DND-41 (cell line): ENCODE measurements at regions not wholly inside any gene's neighbourhood (a gene's known extent, or its start where the extent isn't known, plus 50 kb on each side); places are given as distances from the start of the nearest gene placed in this dataset.

Source experiments
- ATAC-seq: fragments of 200-7000 bp; cut with Tn5 transposase; 3 replicates; pipeline ENCODE4 v1.9.1; 2021; ENCODE audit warnings: low read depth; ENCODE audit not compliant: insufficient read depth
- DNase-seq: peaks from one replicate; pipeline ENCODE4 v3.0.0-alpha.2; 2020
- H2AFZ ChIP-seq: 2 replicates; pipeline ENCODE4 v1.6.0; 2012; ENCODE audit warnings: low read depth, low read length
- H3K27ac ChIP-seq: 2 replicates; pipeline ENCODE4 v1.5.1; 2012; ENCODE audit warnings: low read length, inconsistent platforms
- H3K27me3 ChIP-seq: fragments of 200-600 bp; sonication (generic); 2 replicates; pipeline ENCODE4 v1.6.0; 2012; ENCODE audit warnings: low read length, mild to moderate bottlenecking, inconsistent platforms; ENCODE audit not compliant: insufficient read depth, poor library complexity
- H3K36me3 ChIP-seq: 2 replicates; pipeline ENCODE4 v1.5.1; 2012; ENCODE audit warnings: low read length, inconsistent platforms; ENCODE audit not compliant: insufficient read depth
- H3K4me1 ChIP-seq: 2 replicates; pipeline ENCODE4 v1.5.1; 2012; ENCODE audit warnings: mild to moderate bottlenecking, low read length; ENCODE audit not compliant: insufficient read depth
- H3K4me2 ChIP-seq: 2 replicates; pipeline ENCODE4 v1.6.0; 2012; ENCODE audit warnings: mild to moderate bottlenecking, moderate library complexity, low read length, inconsistent platforms; ENCODE audit not compliant: insufficient read depth
- H3K4me3 ChIP-seq, 2 experiments: fragments of 200-600 bp in 1 of 2; shearing (Covaris generic) in 1 of 2; 2 replicates each; pipeline ENCODE4 v1.5.1; 2012 to 2016; ENCODE audit warnings: inconsistent platforms in 2 of 2, low read length in 2 of 2, mild to moderate bottlenecking in 2 of 2, low read depth in 1 of 2, moderate library complexity in 1 of 2
- H3K79me2 ChIP-seq: 2 replicates; pipeline ENCODE4 v1.6.0; 2012; ENCODE audit warnings: low read length, inconsistent platforms; ENCODE audit not compliant: insufficient read depth
- H3K9ac ChIP-seq: 2 replicates; pipeline ENCODE4 v1.6.0; 2012; ENCODE audit warnings: low read depth, mild to moderate bottlenecking, inconsistent platforms, low read length, moderate library complexity
- H3K9me3 ChIP-seq: 2 replicates; pipeline ENCODE4 v1.5.1; 2012; ENCODE audit warnings: low read length, moderate library complexity, mild to moderate bottlenecking, inconsistent platforms; ENCODE audit not compliant: insufficient read depth, severe bottlenecking
- H4K20me1 ChIP-seq: 2 replicates; pipeline ENCODE4 v1.6.0; 2012; ENCODE audit warnings: low read length; ENCODE audit not compliant: insufficient read depth
- CTCF ChIP-seq: IDR thresholded peaks from 2 replicates; pipeline ENCODE4 v1.5.1; 2012; ENCODE audit warnings: borderline replicate concordance, low read length, moderate library complexity, mild to moderate bottlenecking; ENCODE audit not compliant: poor library complexity, severe bottlenecking; ENCODE audit errors: extremely low read depth
- EZH2 ChIP-seq: IDR thresholded peaks from 3 replicates; pipeline ENCODE4 v1.6.1; 2012; ENCODE audit warnings: borderline replicate concordance, low read depth, mild to moderate bottlenecking, moderate library complexity, low read length, inconsistent platforms; ENCODE audit not compliant: severe bottlenecking

GRCh38 chr12:19997656-19998400 is 370.5 kb upstream of the PDE3A start:
- no peaks in the 10 kb centered on the region for H3K9me3 ChIP-seq
- DNase-seq (no peak), ATAC-seq (no peak)
- H3K27me3 ChIP-seq: no peaks in the 10 kb centered on the region
- no peaks in the 10 kb centered on the region for H3K4me1 ChIP-seq
- no peak overlapping the region for H2AFZ ChIP-seq
- no peak overlapping the region for H3K4me3 ChIP-seq
- no peak overlapping the region for H3K4me2 ChIP-seq
- TF ChIP-seq CTCF (no peak), EZH2 (no peak)
- H3K79me2 ChIP-seq: no peaks in the 10 kb centered on the region
- no peak overlapping the region for H3K27ac ChIP-seq
- H3K9ac ChIP-seq: no peak overlapping the region
- H4K20me1 ChIP-seq: no peaks in the 10 kb centered on the region
- no peaks in the 10 kb centered on the region for H3K36me3 ChIP-seq

DNA sequence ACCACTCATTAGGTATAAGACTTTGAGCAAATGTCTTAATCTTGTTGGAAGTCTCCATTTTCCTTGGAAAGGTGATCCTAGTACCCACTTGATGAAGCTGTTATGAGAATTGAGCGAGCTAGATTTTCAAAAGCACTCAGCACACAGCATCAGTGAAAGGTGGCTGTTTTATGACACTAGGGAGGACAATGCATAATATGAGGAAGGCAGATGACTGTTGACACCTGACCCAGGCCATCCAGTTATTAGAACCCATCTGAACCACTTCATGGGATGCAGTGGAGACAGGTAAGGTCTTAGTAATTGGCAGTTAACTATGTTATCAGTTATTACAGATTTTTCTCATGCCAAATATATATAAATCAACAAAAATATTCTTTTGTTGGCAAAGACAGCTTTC is 369.9 kb upstream of the PDE3A start:
- no peaks in the 10 kb centered on the region for H3K9me3 ChIP-seq
- no peaks in the 10 kb centered on the region for H3K27me3 ChIP-seq
- no peak overlapping the region for H3K4me2 ChIP-seq
- H3K9ac ChIP-seq: no peak overlapping the region
- no peaks in the 10 kb centered on the region for H3K36me3 ChIP-seq
- no peaks in the 10 kb centered on the region for H3K79me2 ChIP-seq
- no peak overlapping the region for H3K4me3 ChIP-seq
- no peak for TF ChIP-seq EZH2
- TF ChIP-seq CTCF: no peak
- ATAC-seq: no peak
- no peak overlapping the region for H3K27ac ChIP-seq
- DNase-seq: no peak
- no peaks in the 10 kb centered on the region for H4K20me1 ChIP-seq
- no peak overlapping the region for H2AFZ ChIP-seq
- H3K4me1 ChIP-seq: no peaks in the 10 kb centered on the region

DNA sequence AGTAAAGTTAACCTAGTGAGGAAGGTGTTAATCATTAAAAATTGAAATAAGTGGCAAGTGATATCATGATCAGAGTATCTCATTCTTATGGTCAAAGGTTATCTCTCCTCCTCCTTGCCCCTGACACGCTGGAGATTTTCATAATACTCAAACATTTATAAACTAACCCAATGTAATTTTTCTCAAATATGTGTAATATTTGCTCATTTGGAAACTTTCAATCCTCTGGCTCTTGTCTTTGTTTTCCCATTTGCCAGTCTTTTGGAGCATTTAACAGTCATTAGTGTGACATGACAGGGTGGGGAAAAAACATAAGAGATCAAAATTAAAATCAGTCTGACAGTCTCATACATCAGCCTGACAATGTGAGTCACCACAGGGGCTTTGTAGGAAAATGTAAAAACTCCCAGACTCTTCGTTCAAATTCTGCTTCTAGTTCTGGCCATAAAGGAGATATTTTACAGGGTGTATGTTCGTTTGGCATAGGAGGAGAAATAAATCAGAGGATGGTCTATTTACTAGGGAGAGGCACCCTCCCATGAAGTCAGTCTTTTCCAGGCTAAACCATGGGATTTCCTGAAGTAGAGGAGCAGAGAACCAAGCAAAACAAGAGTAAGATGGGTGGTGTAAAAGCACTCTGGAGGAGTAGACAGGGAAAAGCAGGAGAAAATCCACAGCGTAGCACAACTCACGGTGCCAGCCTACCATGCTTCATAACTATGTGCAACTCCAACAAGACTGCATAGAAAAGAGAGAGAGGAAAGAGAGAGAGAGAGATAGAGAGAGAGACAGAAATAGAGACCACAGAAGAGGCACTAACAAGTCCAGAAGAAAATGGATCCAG is 369.2 kb upstream of the PDE3A start:
- Histone ChIP-seq H3K4me1 (no peaks in the 10 kb centered on the region), H4K20me1 (no peaks in the 10 kb centered on the region), H2AFZ (no peak overlapping the region), H3K9ac (no peak overlapping the region), H3K27ac (no peak overlapping the region), H3K27me3 (no peaks in the 10 kb centered on the region), H3K79me2 (no peaks in the 10 kb centered on the region), H3K9me3 (no peaks in the 10 kb centered on the region), H3K4me3 (no peak overlapping the region), H3K4me2 (no peak overlapping the region), H3K36me3 (no peaks in the 10 kb centered on the region)
- no peak for TF ChIP-seq CTCF
- DNase-seq (no peak), ATAC-seq (no peak)
